NCI-H226 (cell line): ENCODE measurements at regions not wholly inside any gene's neighbourhood (a gene's known extent, or its start where the extent isn't known, plus 50 kb on each side); places are given as distances from the start of the nearest gene placed in this dataset.

Source experiments
- DNase-seq: peaks from one replicate; pipeline ENCODE4 v3.0.0-alpha.2; 2015

GRCh38 chr2:15845737-15846405 is 94.5 kb upstream of the MYCN start:
- DNase-seq, result no peak

DNA sequence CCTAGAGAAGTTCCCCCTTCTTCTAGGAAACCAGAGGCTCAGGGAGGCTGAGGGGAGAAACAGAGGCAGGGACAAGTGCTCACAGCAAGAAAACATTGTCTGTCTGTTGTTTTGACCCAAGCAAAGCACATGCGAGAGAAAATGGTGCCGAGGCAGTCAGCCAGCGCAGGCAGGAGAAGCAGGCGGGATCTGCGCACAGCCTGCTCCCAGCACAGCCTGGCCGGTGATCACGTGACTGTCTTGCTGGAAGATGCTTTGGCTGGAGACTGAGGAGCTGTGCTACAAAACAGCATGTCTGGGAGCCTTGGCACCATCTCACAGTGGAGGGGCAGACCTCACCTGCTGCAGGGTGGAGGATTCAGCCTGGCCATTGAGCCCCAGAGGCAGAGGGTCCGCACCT is 93.7 kb upstream of the MYCN start:
- no peak for DNase-seq

DNA sequence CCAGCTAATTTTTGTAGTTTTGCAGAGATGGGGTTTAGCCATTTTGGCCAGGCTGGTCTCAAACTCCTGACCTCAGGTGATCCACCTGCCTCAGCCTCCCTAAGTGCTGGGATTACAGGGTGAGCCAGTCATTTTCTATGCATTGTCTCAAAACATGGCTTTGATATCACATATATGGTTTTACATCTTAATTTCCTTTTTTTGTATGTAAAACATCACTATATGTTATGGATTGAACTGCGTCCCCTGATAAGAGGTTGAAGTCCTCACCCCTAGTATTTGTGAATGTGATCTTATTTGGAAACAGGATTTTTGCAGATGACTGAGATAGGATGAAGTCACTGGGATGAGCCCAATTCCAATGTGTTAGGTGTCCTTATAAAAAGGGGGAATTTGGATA is 89.8 kb upstream of the MYCN start:
- DNase-seq, result no peak

DNA sequence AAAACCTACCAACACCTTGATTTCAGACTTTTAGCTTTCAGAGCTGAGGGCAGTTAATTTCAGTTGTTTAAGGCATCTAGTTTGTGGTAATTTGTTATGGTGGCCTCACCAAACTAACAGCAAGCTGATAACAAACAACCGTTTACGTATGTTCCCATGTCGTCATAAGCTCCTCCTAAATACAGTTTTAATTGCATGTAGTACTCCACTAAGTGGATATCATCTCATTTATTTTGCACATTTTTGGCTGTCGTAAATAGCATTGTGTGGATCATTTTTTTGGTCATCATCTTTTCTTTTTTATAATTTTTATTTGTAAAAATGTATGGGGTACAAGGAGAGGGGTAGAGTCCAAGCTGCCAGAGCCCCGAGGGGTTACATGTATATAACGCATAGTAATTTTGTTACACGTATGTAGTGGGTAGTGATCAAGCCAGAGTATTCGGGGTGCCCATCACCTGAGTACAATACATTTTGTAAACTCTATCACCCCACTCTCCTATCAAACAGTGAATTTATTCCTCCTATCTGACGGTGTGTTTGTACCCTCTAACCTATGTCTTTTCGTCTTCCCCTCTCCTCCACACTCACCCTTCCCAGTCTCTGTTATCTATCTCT is 89.2 kb upstream of the MYCN start:
- DNase-seq, result no peak

- no peak for DNase-seq
These were observed 87.5 kb upstream of the MYCN start for GRCh38 chr2:15852811-15853210.

GRCh38 chr2:15853903-15854302 is 86.4 kb upstream of the MYCN start:
- no peak for DNase-seq

DNA sequence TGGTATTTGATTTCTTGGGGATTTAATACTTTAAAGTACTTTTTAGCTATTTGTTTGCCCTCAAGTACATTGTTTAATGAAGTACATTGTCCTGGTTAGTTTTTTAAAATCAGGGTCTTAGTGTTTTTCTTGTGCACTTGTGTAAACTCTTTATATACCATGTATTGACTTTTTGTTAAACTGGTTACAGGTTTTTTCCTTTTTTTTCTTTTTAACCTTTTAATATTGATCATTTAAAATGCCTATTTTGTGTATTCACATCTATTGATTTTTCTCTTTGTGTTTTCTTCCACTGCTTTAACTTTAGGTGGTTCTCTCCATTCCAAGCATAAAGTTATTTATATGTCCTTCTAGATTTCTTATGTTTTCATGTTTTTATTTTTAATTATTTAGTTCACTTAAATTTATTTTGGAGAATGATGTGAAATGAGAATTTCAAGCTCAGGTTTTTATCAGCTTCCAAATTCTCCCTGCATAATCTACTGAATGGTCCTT is 84.5 kb upstream of the MYCN start:
- DNase-seq, result no peak

GRCh38 chr2:15856318-15856717 is 84.0 kb upstream of the MYCN start:
- no peak for DNase-seq

DNA sequence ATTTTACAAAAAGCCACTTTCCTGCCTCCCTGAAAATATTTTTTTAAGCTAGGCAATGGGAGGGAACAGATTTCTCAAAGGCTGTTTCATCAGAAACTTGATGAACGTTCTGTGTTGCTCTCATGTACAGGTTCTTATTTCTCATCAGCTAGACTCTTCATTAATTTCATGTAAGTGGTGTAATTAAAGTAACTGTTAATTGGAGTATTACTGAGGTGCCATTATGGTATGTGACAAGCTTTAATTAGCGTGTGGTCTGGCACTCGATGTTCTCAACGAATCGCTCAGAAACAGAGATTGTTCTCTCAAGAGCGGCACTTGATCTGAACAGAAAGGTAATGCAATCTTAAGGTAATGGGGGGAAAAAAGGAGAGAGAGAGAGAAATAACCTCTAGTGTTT is 81.9 kb upstream of the MYCN start:
- DNase-seq, result no peak

DNA sequence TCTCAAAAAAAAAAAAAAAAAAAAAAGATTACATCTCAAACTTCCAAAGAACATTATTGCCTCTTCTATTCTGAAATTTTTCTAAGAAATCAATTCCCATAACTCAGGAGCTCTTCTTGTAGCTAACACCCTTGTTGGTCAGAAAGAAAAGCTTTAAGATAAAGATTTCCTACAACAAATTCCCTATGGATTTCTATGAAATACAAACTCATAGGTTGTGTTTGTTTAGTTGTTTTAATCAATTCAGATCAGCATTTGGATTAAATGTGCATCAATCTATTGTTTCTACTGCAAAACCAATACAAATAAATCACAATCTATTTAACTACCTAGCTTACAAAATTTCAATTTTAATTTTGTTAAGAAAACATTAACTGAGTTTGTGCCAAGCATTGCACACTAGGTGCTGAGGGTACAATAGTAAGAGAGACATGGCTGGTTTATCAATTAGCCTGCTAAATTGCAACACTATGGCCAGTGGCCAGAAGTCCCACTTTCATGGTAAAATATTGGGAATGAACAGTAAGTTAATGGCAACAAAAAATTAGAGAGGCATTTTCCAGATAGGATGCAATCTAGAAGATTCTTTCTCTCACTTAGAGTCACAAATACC is 80.2 kb upstream of the MYCN start:
- no peak for DNase-seq

DNA sequence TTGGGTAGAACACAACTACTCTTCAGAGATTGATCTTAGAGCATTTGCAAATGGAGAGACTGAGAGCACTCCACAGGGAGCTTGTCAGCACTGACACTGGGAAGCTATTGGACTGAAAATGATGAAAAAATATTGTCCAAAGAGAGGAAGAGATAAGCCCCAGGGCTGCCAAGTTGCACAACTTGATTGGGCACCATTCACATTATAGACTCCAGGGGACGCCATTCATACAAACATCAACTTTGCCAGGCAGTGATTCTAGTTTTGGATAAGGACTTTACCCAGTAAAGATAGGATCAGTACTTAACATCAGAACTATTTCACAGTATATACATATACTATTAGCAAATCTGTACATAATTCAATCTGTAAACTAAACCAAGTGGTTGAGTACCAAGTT is 79.6 kb upstream of the MYCN start:
- DNase-seq, result no peak

- DNase-seq, result no peak
These were observed 79.1 kb upstream of the MYCN start for GRCh38 chr2:15861172-15861822.

DNA sequence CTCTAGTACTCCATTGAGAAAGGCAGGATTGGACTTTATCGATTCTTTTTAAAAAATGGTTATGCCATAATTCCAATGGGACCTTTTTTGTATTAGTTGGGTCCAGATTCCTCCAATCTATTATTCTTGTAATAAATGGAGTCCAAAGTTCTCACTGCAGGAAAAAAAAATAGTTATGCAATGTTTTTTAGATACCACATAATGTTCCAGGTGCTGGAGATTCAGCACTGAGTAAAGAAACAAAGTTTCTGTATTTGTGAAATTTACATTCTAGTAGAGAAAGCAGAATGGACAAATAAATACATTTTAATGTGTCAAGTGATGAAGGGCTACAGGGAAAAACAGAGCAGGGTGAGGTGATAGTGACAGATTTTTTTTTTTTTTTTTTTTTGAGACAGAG is 78.5 kb upstream of the MYCN start:
- no peak for DNase-seq

- no peak for DNase-seq
These were observed 77.3 kb upstream of the MYCN start for GRCh38 chr2:15863089-15863488.

DNA sequence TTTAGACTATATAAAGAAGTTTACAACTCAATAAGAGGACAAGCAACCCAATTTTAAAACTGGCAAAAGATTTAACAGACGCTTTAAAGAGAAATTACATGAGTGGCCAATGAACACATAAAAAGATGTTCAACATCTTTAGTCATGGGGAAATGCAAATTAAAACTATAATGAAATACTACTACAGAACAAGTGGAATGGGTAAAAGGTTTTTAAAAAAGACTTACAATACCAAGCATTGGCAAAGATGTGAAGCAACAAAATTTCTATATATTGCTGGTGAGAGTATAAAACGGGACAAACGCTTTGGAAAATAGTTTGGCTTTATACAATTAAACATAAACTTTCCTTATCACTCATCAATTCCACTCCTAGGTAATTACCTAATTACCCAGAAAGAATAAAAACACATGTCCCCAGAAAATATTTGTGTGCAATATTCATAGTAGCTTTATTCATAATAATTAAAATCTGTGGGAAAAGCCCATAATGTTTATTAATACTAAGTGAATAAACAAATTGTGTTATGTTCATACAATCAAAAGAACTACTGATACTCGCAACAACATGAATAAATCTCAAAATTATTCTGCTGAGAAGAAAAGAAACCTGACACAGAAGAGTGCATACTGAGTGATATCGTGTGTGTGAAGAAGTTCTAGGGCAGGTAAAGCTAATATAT is 76.7 kb upstream of the MYCN start:
- no peak for DNase-seq

DNA sequence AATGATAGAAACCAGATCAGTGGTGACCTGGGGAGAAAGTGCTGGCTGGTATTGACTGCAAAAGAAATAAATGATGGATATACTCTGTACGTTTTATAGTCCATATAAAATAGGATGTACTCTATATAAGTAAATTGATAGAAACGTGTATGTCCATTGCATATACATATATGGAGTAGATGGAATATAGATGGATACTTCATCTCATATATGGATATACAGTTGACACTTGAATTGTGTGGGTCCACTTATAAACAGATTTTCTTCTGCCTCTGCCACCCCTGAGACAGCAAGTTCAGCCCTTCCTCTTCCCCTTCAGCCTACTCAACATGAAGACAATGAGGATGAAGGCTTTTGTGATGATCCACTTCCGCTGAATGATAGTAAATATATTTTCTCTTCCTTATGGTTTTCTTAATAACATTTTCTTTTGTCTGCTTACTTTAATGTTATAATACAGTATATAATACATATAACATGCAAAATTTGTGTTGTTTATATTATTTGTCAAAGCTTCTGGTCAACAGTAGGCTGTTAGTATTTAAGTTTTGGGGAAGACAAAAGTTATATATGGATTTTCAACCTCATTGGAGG is 76.1 kb upstream of the MYCN start:
- DNase-seq, result no peak

- no peak for DNase-seq
These were observed 74.4 kb upstream of the MYCN start for GRCh38 chr2:15865923-15866322.

- no peak for DNase-seq
These were observed 73.7 kb upstream of the MYCN start for GRCh38 chr2:15866563-15867193.

DNA sequence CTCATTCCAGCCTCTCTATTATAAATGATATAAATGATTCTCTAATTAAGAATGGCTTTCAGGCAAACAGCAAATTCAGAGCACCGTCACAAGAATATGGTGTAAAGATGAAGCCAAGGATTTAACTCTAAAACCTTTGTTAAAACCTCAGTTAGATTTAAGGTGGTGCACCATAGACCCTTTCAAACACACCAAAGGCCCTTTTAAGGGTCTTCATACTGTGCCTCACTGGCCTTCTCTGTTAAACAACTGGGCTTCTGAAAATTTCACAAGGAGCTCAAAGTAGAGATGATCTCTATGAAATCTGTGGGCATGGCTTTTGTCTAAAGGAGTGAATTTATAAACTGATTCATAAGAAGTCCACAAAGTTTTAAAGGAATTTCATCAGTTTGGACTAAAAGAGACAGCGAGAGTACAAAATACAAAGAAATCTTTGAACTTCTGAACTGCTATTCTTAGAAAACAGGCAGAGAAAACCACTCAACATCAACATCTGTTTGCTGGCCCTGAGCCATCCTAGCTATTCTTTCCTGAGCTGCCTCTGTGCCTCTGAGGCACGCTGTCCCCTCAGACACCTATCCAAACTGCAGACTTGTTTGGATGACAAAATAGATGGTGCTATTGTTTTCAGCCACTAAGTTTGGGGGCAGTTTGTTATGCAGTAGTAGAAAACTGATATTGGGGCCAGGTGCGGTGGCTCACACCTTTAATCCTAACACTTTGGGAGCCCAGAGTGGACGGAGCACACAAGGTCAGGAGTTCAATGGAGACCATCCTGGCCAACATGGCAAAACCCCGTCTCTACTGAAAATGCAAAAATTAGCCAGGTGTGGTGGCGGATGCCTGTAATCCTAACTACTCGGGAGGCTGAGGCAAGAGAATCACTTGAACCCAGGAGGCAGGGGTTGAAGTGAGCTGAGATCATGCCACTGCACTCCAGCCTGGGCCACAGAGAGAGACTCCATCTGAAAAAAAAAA is 72.9 kb upstream of the MYCN start:
- DNase-seq, result no peak

DNA sequence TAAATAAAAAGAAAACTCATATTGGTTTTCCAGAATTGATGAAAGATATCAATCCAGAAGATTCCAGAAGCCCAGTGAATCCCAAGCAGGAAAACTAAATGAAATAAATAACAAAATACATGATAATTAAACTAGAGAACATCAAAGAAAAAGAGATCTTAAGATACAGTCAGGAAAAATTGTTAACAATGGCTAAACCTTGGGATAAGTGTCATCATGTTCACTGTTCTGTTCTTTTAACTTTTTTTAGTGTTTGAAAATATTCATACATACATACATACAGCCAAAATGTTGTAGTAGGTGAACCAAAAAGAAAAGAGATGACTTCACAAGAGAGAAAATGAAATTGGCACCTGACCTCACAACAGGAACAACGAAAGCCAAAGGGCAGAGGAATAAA is 72.2 kb upstream of the MYCN start:
- DNase-seq, result no peak

DNA sequence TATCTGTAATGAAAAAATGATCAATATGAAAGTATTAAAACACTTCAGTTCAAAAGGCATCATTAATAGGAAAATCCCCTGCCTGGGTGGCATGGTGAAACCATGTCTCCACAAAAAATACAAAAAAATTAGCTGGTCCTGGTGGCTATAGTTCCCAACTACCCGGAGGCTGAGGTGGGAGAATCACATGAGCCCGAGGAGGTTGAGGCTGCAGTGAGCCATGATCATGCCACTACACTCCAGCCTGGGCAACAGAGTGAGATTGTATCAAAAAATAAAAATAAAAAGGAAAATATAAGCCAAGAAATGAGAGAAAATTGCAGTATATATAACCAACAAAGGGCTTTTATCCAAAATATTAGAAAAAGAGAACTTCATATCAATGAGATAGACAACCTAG is 71.6 kb upstream of the MYCN start:
- no peak for DNase-seq
